HFF-Myc (cell line): ENCODE measurements at regions not wholly inside any gene's neighbourhood (a gene's known extent, or its start where the extent isn't known, plus 50 kb on each side); places are given as distances from the start of the nearest gene placed in this dataset.
A peak's percentile ranks its signal among the peaks of the same experiment; 100 is the strongest.

Experiments used
- DNase-seq: peaks from one replicate; pipeline ENCODE4 v3.0.0-alpha.2; 2011; ENCODE audit warnings: low read depth; ENCODE audit errors: extremely low read depth
- H3K4me3 ChIP-seq: replicated peaks from 2 replicates; pipeline ENCODE4 v1.5.1; 2011; ENCODE audit warnings: low read depth, mild to moderate bottlenecking, control low read depth, low read length
- CTCF ChIP-seq: IDR thresholded peaks from 2 replicates; pipeline ENCODE4 v1.5.1; 2012; ENCODE audit warnings: mild to moderate bottlenecking, low read depth, low read length, control low read depth; ENCODE audit errors: missing control alignments

DNA sequence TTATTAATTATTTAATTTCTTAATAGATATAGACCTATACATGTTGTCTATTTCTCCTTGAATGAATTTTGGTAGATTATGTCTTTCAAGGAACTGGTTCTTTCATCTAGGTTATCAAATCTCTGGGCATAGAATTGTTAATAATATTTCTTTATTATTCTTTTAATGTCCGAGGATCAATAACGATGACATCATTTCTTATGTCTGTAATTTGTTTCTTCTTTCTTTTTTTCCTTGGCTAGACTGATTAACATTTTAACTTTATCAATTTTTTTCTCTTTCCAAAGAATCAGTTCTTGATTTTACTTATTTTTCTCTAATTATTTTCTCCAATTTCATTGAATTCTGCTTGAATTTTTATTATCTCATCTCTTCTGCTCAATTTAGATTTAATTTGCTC is 156.0 kb downstream of the ISL1 start:
- no peak for TF ChIP-seq CTCF
- H3K4me3 ChIP-seq: no peak overlapping the region
- no peak for DNase-seq

DNA sequence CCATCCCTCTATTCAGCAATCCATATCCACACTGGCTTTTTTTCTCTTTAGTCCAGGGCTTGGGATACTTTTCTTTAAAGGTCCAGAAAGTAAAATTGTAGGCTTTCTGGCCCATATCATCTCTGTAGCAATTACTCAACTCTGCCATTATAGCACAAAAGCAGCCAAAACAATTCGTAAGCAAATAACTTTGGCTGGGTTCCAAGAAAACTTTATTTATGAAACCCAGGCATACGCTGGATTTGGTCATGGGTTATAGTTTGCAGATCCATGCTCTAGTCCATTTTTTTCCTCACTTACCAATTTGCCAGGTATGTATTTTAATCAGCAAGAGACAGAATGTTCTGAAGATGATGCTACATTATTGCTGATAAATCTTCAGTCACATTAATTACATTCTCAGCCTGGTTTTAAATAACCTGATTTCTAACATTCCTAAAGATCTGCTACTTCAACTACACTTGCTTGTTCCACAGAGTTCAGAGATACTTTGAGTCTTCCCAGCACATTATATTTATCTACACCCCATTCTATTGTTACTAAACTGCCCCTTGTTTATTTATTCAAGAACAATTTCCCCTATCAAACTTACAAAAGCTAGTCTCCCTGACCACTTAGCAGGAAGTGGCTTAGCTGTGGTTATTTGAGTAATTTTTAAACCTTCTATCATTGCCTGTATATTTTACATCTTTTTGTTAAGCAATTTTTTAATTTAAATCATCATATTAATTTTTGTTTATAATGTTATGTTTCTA is 161.0 kb downstream of the ISL1 start:
- no peak overlapping the region for H3K4me3 ChIP-seq
- no peak for TF ChIP-seq CTCF
- DNase-seq: peak; percentile 15

- no peak for TF ChIP-seq CTCF
- no peak for DNase-seq
- H3K4me3 ChIP-seq: no peak overlapping the region
These were observed 173.6 kb downstream of the ISL1 start for GRCh38 chr5:51556833-51557232.

- no peak overlapping the region for H3K4me3 ChIP-seq
- TF ChIP-seq CTCF: no peak
- no peak for DNase-seq
These were observed 175.4 kb downstream of the ISL1 start for GRCh38 chr5:51558682-51559081.

- H3K4me3 ChIP-seq: no peak overlapping the region
- no peak for TF ChIP-seq CTCF
- no peak for DNase-seq
These were observed 176.1 kb downstream of the ISL1 start for GRCh38 chr5:51559339-51559738.

GRCh38 chr5:51559921-51560658 is 176.8 kb downstream of the ISL1 start:
- no peak for DNase-seq
- H3K4me3 ChIP-seq: no peak overlapping the region
- TF ChIP-seq CTCF: no peak
